Mammary epithelial cell (primary cell): ENCODE measurements at regions not wholly inside any gene's neighbourhood (a gene's known extent, or its start where the extent isn't known, plus 50 kb on each side); places are given as distances from the start of the nearest gene placed in this dataset.

Experiments used
- EZH2 ChIP-seq: IDR thresholded peaks from 2 replicates; pipeline ENCODE4 v1.6.1; 2012; ENCODE audit warnings: low read length, inconsistent platforms, borderline replicate concordance
- TF ChIP-seq, protein P1 (sequence below), 2 donors: IDR thresholded peaks in 1 of 2; conservative IDR thresholded peaks in 1 of 2; 2 replicates each; pipeline ENCODE4 v1.5.1; 2011 to 2012; ENCODE audit warnings: inconsistent platforms in 2 of 2, low read length in 2 of 2, mild to moderate bottlenecking in 2 of 2, control low read depth in 1 of 2, low read depth in 1 of 2; ENCODE audit not compliant: insufficient read depth in 1 of 2; ENCODE audit errors: extremely low read depth in 1 of 2

GRCh38 chr6:97914912-97915311 lies 631.9 kb upstream of the MMS22L start:
- TF ChIP-seq, protein P1, sequence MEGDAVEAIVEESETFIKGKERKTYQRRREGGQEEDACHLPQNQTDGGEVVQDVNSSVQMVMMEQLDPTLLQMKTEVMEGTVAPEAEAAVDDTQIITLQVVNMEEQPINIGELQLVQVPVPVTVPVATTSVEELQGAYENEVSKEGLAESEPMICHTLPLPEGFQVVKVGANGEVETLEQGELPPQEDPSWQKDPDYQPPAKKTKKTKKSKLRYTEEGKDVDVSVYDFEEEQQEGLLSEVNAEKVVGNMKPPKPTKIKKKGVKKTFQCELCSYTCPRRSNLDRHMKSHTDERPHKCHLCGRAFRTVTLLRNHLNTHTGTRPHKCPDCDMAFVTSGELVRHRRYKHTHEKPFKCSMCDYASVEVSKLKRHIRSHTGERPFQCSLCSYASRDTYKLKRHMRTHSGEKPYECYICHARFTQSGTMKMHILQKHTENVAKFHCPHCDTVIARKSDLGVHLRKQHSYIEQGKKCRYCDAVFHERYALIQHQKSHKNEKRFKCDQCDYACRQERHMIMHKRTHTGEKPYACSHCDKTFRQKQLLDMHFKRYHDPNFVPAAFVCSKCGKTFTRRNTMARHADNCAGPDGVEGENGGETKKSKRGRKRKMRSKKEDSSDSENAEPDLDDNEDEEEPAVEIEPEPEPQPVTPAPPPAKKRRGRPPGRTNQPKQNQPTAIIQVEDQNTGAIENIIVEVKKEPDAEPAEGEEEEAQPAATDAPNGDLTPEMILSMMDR (conservative IDR thresholded peaks at IDR 0.05 in 1 of 2, IDR thresholded peaks at IDR 0.05 in 1 of 2; ENCODE audit: extremely low read depth in 1 of 2, insufficient read depth in 1 of 2, low read depth in 1 of 2, low read length in 2 of 2) = no peak
- no peak for TF ChIP-seq EZH2
